A549 (cell line): ENCODE measurements at regions not wholly inside any gene's neighbourhood (a gene's known extent, or its start where the extent isn't known, plus 50 kb on each side); places are given as distances from the start of the nearest gene placed in this dataset.

Source experiments
- POLR2A ChIP-seq: IDR thresholded peaks from 2 replicates; pipeline ENCODE4 v1.6.1; 2012; ENCODE audit warnings: mild to moderate bottlenecking, low read length
- RAD21 ChIP-seq, 2 experiments: fragments of >200 bp in 1 of 2; sonication (Bioruptor Twin) in 1 of 2; formaldehyde crosslinking in 1 of 2; IDR thresholded peaks in 1 of 2; conservative IDR thresholded peaks in 1 of 2; 2 replicates in 1 of 2; 3 replicates in 1 of 2; pipeline ENCODE4 v1.6.1; 2012 to 2018; ENCODE audit warnings: inconsistent platforms in 1 of 2
- SREBF2 ChIP-seq: fragments of 450-650 bp; IDR thresholded peaks from 2 replicates; pipeline ENCODE4 v1.6.1; 2014; ENCODE audit warnings: mild to moderate bottlenecking, moderate library complexity
- ZNF302 ChIP-seq: fragments of 250-450 bp; sonication (Bioruptor Pico); IDR thresholded peaks from 2 replicates; pipeline ENCODE4 v1.9.0; 2021; ENCODE audit warnings: inconsistent platforms, mild to moderate bottlenecking, moderate library complexity
- TF ChIP-seq, protein P1 (sequence below): IDR thresholded peaks from 2 replicates; pipeline ENCODE4 v1.6.1; 2012
- TF ChIP-seq, protein P2 (sequence below): fragments of 200-600 bp; sonication (generic); IDR thresholded peaks from 2 replicates; pipeline ENCODE4 v1.6.1; 2016; ENCODE audit warnings: antibody characterized with exemption, mild to moderate bottlenecking, moderate library complexity
- TF ChIP-seq, protein P3 (sequence below): fragments of >200 bp; sonication (Bioruptor Twin); formaldehyde crosslinking; IDR thresholded peaks from 3 replicates; pipeline ENCODE4 v1.5.1; 2016
- TF ChIP-seq, protein P4 (sequence below): fragments of 250-450 bp; sonication (Bioruptor Pico); IDR thresholded peaks from 2 replicates; pipeline ENCODE4 v1.5.0; 2021; ENCODE audit warnings: mild to moderate bottlenecking, moderate library complexity, borderline replicate concordance
- TF ChIP-seq, protein P5 (sequence below): fragments of 450-650 bp; IDR thresholded peaks from 2 replicates; pipeline ENCODE4 v1.6.1; 2014; ENCODE audit warnings: antibody characterized with exemption

DNA sequence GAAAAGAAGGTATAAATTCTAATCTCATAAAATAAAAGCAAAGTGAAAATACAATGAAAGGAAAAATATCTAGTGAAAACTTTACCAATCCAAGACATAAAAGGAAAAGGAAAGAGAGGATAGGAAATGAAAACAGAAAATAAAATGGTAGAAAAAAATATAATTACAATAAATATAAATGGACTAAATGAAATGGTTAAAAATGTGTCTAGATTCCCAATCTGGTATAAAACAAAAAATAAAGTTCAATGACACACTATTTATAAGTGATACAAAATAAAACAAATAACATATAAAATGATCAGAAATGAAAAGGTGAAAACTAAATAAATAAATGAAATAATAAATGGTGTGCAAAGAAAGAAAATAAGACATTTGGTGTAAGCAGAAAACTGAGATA is 516.4 kb upstream of the RORB start:
- TF ChIP-seq POLR2A: no peak
- TF ChIP-seq, protein P1, sequence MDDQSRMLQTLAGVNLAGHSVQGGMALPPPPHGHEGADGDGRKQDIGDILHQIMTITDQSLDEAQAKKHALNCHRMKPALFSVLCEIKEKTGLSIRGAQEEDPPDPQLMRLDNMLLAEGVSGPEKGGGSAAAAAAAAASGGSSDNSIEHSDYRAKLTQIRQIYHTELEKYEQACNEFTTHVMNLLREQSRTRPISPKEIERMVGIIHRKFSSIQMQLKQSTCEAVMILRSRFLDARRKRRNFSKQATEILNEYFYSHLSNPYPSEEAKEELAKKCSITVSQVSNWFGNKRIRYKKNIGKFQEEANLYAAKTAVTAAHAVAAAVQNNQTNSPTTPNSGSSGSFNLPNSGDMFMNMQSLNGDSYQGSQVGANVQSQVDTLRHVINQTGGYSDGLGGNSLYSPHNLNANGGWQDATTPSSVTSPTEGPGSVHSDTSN: no peak
- TF ChIP-seq, protein P2, sequence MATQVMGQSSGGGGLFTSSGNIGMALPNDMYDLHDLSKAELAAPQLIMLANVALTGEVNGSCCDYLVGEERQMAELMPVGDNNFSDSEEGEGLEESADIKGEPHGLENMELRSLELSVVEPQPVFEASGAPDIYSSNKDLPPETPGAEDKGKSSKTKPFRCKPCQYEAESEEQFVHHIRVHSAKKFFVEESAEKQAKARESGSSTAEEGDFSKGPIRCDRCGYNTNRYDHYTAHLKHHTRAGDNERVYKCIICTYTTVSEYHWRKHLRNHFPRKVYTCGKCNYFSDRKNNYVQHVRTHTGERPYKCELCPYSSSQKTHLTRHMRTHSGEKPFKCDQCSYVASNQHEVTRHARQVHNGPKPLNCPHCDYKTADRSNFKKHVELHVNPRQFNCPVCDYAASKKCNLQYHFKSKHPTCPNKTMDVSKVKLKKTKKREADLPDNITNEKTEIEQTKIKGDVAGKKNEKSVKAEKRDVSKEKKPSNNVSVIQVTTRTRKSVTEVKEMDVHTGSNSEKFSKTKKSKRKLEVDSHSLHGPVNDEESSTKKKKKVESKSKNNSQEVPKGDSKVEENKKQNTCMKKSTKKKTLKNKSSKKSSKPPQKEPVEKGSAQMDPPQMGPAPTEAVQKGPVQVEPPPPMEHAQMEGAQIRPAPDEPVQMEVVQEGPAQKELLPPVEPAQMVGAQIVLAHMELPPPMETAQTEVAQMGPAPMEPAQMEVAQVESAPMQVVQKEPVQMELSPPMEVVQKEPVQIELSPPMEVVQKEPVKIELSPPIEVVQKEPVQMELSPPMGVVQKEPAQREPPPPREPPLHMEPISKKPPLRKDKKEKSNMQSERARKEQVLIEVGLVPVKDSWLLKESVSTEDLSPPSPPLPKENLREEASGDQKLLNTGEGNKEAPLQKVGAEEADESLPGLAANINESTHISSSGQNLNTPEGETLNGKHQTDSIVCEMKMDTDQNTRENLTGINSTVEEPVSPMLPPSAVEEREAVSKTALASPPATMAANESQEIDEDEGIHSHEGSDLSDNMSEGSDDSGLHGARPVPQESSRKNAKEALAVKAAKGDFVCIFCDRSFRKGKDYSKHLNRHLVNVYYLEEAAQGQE: no peak
- TF ChIP-seq, protein P3, sequence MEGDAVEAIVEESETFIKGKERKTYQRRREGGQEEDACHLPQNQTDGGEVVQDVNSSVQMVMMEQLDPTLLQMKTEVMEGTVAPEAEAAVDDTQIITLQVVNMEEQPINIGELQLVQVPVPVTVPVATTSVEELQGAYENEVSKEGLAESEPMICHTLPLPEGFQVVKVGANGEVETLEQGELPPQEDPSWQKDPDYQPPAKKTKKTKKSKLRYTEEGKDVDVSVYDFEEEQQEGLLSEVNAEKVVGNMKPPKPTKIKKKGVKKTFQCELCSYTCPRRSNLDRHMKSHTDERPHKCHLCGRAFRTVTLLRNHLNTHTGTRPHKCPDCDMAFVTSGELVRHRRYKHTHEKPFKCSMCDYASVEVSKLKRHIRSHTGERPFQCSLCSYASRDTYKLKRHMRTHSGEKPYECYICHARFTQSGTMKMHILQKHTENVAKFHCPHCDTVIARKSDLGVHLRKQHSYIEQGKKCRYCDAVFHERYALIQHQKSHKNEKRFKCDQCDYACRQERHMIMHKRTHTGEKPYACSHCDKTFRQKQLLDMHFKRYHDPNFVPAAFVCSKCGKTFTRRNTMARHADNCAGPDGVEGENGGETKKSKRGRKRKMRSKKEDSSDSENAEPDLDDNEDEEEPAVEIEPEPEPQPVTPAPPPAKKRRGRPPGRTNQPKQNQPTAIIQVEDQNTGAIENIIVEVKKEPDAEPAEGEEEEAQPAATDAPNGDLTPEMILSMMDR: no peak
- no peak for TF ChIP-seq SREBF2
- TF ChIP-seq RAD21 (conservative IDR thresholded peaks at IDR 0.05 in 1 of 2, IDR thresholded peaks at IDR 0.05 in 1 of 2): no peak
- TF ChIP-seq, protein P4, sequence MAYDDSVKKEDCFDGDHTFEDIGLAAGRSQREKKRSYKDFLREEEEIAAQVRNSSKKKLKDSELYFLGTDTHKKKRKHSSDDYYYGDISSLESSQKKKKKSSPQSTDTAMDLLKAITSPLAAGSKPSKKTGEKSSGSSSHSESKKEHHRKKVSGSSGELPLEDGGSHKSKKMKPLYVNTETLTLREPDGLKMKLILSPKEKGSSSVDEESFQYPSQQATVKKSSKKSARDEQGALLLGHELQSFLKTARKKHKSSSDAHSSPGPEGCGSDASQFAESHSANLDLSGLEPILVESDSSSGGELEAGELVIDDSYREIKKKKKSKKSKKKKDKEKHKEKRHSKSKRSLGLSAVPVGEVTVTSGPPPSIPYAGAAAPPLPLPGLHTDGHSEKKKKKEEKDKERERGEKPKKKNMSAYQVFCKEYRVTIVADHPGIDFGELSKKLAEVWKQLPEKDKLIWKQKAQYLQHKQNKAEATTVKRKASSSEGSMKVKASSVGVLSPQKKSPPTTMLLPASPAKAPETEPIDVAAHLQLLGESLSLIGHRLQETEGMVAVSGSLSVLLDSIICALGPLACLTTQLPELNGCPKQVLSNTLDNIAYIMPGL (CRISPR knock-in tag): no peak
- no peak for TF ChIP-seq ZNF302 (CRISPR knock-in tag)
- TF ChIP-seq, protein P5, sequence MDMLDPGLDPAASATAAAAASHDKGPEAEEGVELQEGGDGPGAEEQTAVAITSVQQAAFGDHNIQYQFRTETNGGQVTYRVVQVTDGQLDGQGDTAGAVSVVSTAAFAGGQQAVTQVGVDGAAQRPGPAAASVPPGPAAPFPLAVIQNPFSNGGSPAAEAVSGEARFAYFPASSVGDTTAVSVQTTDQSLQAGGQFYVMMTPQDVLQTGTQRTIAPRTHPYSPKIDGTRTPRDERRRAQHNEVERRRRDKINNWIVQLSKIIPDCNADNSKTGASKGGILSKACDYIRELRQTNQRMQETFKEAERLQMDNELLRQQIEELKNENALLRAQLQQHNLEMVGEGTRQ: no peak
